H1 (cell line): ENCODE measurements at regions not wholly inside any gene's neighbourhood (a gene's known extent, or its start where the extent isn't known, plus 50 kb on each side); places are given as distances from the start of the nearest gene placed in this dataset.

Source experiments
- CTCF ChIA-PET: fragments of 300-600 bp; sonication (Branson Sonifier 250); formaldehyde crosslinking; loops from one replicate; lab custom pipeline; 2021; ENCODE audit not compliant: partially characterized antibody; lab: Charles Lee
- POLR2A ChIA-PET: fragments of 300-600 bp; sonication (Branson Sonifier 250); formaldehyde crosslinking; loops from one replicate; lab custom pipeline; 2021; ENCODE audit warnings: inconsistent platforms; ENCODE audit not compliant: partially characterized antibody; lab: Charles Lee
- DNase-seq, 2 experiments: peaks; one replicate each; pipeline versions ENCODE4 v3.0.0 to v3.0.0-alpha.2; 2010 to 2022; ENCODE audit warnings: low spot score in 2 of 2, low read depth in 1 of 2, mixed read lengths in 1 of 2
- FAIRE-seq: peaks from 2 replicates; lab custom pipeline; 2011; peaks lifted over from hg19 to GRCh38; lab: Jason Lieb, UNC
- H2AFZ ChIP-seq: 2 replicates; pipeline ENCODE4 v1.8.1; 2012; ENCODE audit warnings: low read length, inconsistent platforms
- H2AK5ac ChIP-seq: 2 replicates; pipeline ENCODE4 v1.6.1; 2013; ENCODE audit warnings: low read depth, low read length
- H2BK120ac ChIP-seq: replicated peaks from 2 replicates; pipeline ENCODE3; 2013; ENCODE audit warnings: low read depth, low read length, inconsistent platforms
- H2BK12ac ChIP-seq: 2 replicates; pipeline ENCODE4 v1.6.1; 2013; ENCODE audit warnings: low read depth, low read length
- H2BK15ac ChIP-seq: 2 replicates; pipeline ENCODE4 v1.6.1; 2013; ENCODE audit warnings: low read length
- H2BK20ac ChIP-seq: 2 replicates; pipeline ENCODE4 v1.6.1; 2013; ENCODE audit warnings: low read length
- H2BK5ac ChIP-seq: 2 replicates; pipeline ENCODE4 v1.6.1; 2013; ENCODE audit warnings: low read depth, low read length
- H3K14ac ChIP-seq: 2 replicates; pipeline ENCODE4 v1.6.1; 2013; ENCODE audit warnings: inconsistent platforms; ENCODE audit not compliant: insufficient read length
- H3K18ac ChIP-seq: 2 replicates; pipeline ENCODE4 v1.6.1; 2013; ENCODE audit warnings: low read length; ENCODE audit errors: extremely low read depth
- H3K23ac ChIP-seq: 2 replicates; pipeline ENCODE4 v1.6.1; 2013; ENCODE audit warnings: inconsistent platforms; ENCODE audit not compliant: insufficient read length
- H3K23me2 ChIP-seq: 2 replicates; pipeline ENCODE4 v1.6.1; 2013; ENCODE audit warnings: low read depth, low read length
- H3K27ac ChIP-seq: 2 replicates; pipeline ENCODE4 v1.6.1; 2011; ENCODE audit warnings: low read depth, low read length, inconsistent platforms
- H3K27me3 ChIP-seq, 4 experiments: replicated peaks in 1 of 4; 1 replicate in 1 of 4; 2 replicates in 3 of 4; pipeline versions ENCODE4 v1.6.1 to v1.8.1; 2011 to 2013; ENCODE audit warnings: low read length in 3 of 4, mild to moderate bottlenecking in 3 of 4, inconsistent platforms in 2 of 4, mixed read lengths in 2 of 4, moderate library complexity in 1 of 4; ENCODE audit not compliant: control insufficient read depth in 3 of 4, insufficient read depth in 3 of 4; ENCODE audit errors: extremely low read depth in 1 of 4
- H3K36me3 ChIP-seq, 4 experiments: 2 replicates each; pipeline versions ENCODE4 v1.6.1 to v1.8.1; 2011 to 2013; ENCODE audit warnings: mild to moderate bottlenecking in 4 of 4, low read length in 3 of 4, moderate library complexity in 2 of 4, control low read depth in 1 of 4, inconsistent platforms in 1 of 4; ENCODE audit not compliant: insufficient read depth in 4 of 4, control insufficient read depth in 2 of 4
- H3K4ac ChIP-seq: replicated peaks from 2 replicates; pipeline ENCODE3; 2013; ENCODE audit warnings: low read length, low read depth, mixed read lengths, inconsistent platforms; ENCODE audit not compliant: insufficient read length
- H3K4me1 ChIP-seq, 4 experiments: replicated peaks in 1 of 4; 1 replicate in 1 of 4; 2 replicates in 3 of 4; pipeline versions ENCODE4 v1.6.1 to v1.8.1; 2011 to 2013; ENCODE audit warnings: low read length in 3 of 4, inconsistent platforms in 2 of 4, mixed read lengths in 1 of 4; ENCODE audit not compliant: insufficient read depth in 4 of 4, control insufficient read depth in 3 of 4
- H3K4me2 ChIP-seq, 2 experiments: 2 replicates each; pipeline versions ENCODE4 v1.6.1 to v1.8.1; 2011 to 2013; ENCODE audit warnings: low read depth in 2 of 2, low read length in 2 of 2, control low read depth in 1 of 2, inconsistent platforms in 1 of 2, mild to moderate bottlenecking in 1 of 2; ENCODE audit not compliant: insufficient read depth in 1 of 2
- H3K4me3 ChIP-seq, 4 experiments: fragments of 200-600, 300-600 bp in 1 of 4; sonication (generic), shearing (Covaris generic), sonication (Bioruptor Twin) in 1 of 4; 2 replicates each; pipeline versions ENCODE4 v1.5.1 to v1.8.1; 2011 to 2016; ENCODE audit warnings: low read length in 4 of 4, low read depth in 3 of 4, control low read depth in 2 of 4, inconsistent platforms in 2 of 4, mild to moderate bottlenecking in 2 of 4, mixed read lengths in 1 of 4, moderate library complexity in 1 of 4; ENCODE audit not compliant: insufficient read depth in 2 of 4; ENCODE audit errors: extremely low read depth in 1 of 4
- H3K56ac ChIP-seq: replicated peaks from 2 replicates; pipeline ENCODE3; 2013; ENCODE audit warnings: low read depth, mild to moderate bottlenecking, mixed read lengths, low read length, inconsistent platforms; ENCODE audit not compliant: insufficient read length
- H3K79me1 ChIP-seq: 2 replicates; pipeline ENCODE4 v1.6.1; 2013; ENCODE audit warnings: low read depth, low read length, control low read depth
- H3K79me2 ChIP-seq, 2 experiments: 2 replicates each; pipeline versions ENCODE4 v1.6.1 to v1.8.1; 2012 to 2013; ENCODE audit warnings: low read length in 2 of 2, mild to moderate bottlenecking in 2 of 2, inconsistent platforms in 1 of 2; ENCODE audit not compliant: insufficient read depth in 2 of 2, control insufficient read depth in 1 of 2
- H3K9ac ChIP-seq, 4 experiments: replicated peaks in 1 of 4; 1 replicate in 1 of 4; 2 replicates in 3 of 4; pipeline versions ENCODE4 v1.6.1 to v1.8.1; 2011 to 2013; ENCODE audit warnings: low read depth in 3 of 4, low read length in 3 of 4, control low read depth in 2 of 4, mild to moderate bottlenecking in 2 of 4, moderate library complexity in 2 of 4, inconsistent platforms in 1 of 4; ENCODE audit errors: extremely low read depth in 1 of 4
- H3K9me3 ChIP-seq, 2 experiments: 2 replicates each; pipeline versions ENCODE4 v1.6.1 to v1.8.1; 2012 to 2013; ENCODE audit warnings: mild to moderate bottlenecking in 2 of 2, moderate library complexity in 2 of 2, control low read depth in 1 of 2, inconsistent platforms in 1 of 2, low read depth in 1 of 2, low read length in 1 of 2, mixed read lengths in 1 of 2; ENCODE audit not compliant: insufficient read depth in 2 of 2
- H4K20me1 ChIP-seq, 2 experiments: replicated peaks in 1 of 2; 2 replicates each; pipeline versions ENCODE3 to v1.8.1; 2011 to 2013; ENCODE audit warnings: inconsistent platforms in 2 of 2, low read length in 2 of 2, mild to moderate bottlenecking in 1 of 2; ENCODE audit not compliant: insufficient read depth in 2 of 2, control insufficient read depth in 1 of 2
- H4K5ac ChIP-seq: 2 replicates; pipeline ENCODE4 v1.6.1; 2013; ENCODE audit warnings: low read length, low read depth, mixed read lengths, inconsistent platforms; ENCODE audit not compliant: insufficient read length
- H4K8ac ChIP-seq: 2 replicates; pipeline ENCODE4 v1.8.0; 2013; ENCODE audit warnings: mild to moderate bottlenecking, moderate library complexity, low read length, inconsistent platforms; ENCODE audit not compliant: insufficient read depth; ENCODE audit errors: extremely low read depth
- H4K91ac ChIP-seq: replicated peaks from 2 replicates; pipeline ENCODE3; 2013; ENCODE audit warnings: low read length, mixed read lengths, inconsistent platforms; ENCODE audit not compliant: insufficient read length
- ASH2L ChIP-seq: fragments of 200-600, 300-600 bp; sonication (generic); IDR thresholded peaks from one replicate; pipeline ENCODE4 v1.7.1; 2017; ENCODE audit warnings: low read length
- BRCA1 ChIP-seq: IDR thresholded peaks from 2 replicates; pipeline ENCODE4 v1.6.1; 2012; ENCODE audit warnings: low read depth, low read length, improper control_type of control experiment
- CBX8 ChIP-seq: fragments of 300-800, 300-1000 bp; sonication (generic); IDR thresholded peaks from 2 replicates; pipeline ENCODE4 v1.7.1; 2016; ENCODE audit warnings: low read depth, low read length, borderline replicate concordance
- EZH2 ChIP-seq: fragments of 200-600 bp; sonication (generic); IDR thresholded peaks from 2 replicates; pipeline ENCODE4 v1.7.1; 2012; ENCODE audit warnings: low read depth, mild to moderate bottlenecking, moderate library complexity, low read length, inconsistent platforms; ENCODE audit not compliant: severe bottlenecking
- GTF2F1 ChIP-seq: IDR thresholded peaks from 2 replicates; pipeline ENCODE4 v1.6.1; 2012; ENCODE audit warnings: low read depth, low read length, improper control_type of control experiment, borderline replicate concordance
- HDAC2 ChIP-seq, 2 experiments: fragments of 300-600 bp in 1 of 2; sonication (generic) in 1 of 2; IDR thresholded peaks; 2 replicates each; pipeline ENCODE4 v1.6.1; 2011 to 2012; ENCODE audit warnings: low read depth in 2 of 2, low read length in 2 of 2, mild to moderate bottlenecking in 2 of 2, moderate library complexity in 2 of 2, borderline replicate concordance in 1 of 2, inconsistent platforms in 1 of 2
- KDM1A ChIP-seq: fragments of 200-600, 300-600 bp; sonication (generic); IDR thresholded peaks from 2 replicates; pipeline ENCODE4 v1.7.1; 2016; ENCODE audit warnings: mild to moderate bottlenecking, low read length, borderline replicate concordance
- KDM4A ChIP-seq: IDR thresholded peaks from one replicate; pipeline ENCODE4 v1.7.1; 2012; ENCODE audit warnings: low read depth, mild to moderate bottlenecking, moderate library complexity, low read length, inconsistent platforms; ENCODE audit not compliant: severe bottlenecking
- MAFK ChIP-seq: IDR thresholded peaks from 2 replicates; pipeline ENCODE4 v1.6.1; 2012; ENCODE audit warnings: low read depth, mild to moderate bottlenecking, improper control_type of control experiment, low read length
- POU5F1 ChIP-seq: IDR thresholded peaks from 2 replicates; pipeline ENCODE4 v1.6.1; 2011; ENCODE audit warnings: low read depth, mild to moderate bottlenecking, low read length, moderate library complexity
- TAF7 ChIP-seq: optimal IDR thresholded peaks from 2 replicates; pipeline ENCODE3; 2011; ENCODE audit warnings: low read depth, mild to moderate bottlenecking, inconsistent platforms, low read length, moderate library complexity, borderline replicate concordance
- TEAD4 ChIP-seq: IDR thresholded peaks from 2 replicates; pipeline ENCODE4 v1.6.1; 2012; ENCODE audit warnings: low read depth, low read length, inconsistent platforms, mixed read lengths
- WGBS, 2 experiments: shearing (Covaris generic) in 1 of 2; methylation state at CpG; one replicate each; pipeline versions ENCODE4 v1.1.6 to v1.1.7; 2013 to 2015; ENCODE audit warnings: low lambda C conversion rate in 2 of 2, mixed read lengths in 2 of 2, inconsistent platforms in 1 of 2, low coverage in 1 of 2, missing lambda C conversion rate in 1 of 2; ENCODE audit not compliant: insufficient replicate concordance in 2 of 2, insufficient coverage in 1 of 2, insufficient read length in 1 of 2; ENCODE audit errors: extremely low coverage in 1 of 2, missing lambda C conversion rate in 1 of 2; 5-methylcytosine and 5-hydroxymethylcytosine counted together

DNA sequence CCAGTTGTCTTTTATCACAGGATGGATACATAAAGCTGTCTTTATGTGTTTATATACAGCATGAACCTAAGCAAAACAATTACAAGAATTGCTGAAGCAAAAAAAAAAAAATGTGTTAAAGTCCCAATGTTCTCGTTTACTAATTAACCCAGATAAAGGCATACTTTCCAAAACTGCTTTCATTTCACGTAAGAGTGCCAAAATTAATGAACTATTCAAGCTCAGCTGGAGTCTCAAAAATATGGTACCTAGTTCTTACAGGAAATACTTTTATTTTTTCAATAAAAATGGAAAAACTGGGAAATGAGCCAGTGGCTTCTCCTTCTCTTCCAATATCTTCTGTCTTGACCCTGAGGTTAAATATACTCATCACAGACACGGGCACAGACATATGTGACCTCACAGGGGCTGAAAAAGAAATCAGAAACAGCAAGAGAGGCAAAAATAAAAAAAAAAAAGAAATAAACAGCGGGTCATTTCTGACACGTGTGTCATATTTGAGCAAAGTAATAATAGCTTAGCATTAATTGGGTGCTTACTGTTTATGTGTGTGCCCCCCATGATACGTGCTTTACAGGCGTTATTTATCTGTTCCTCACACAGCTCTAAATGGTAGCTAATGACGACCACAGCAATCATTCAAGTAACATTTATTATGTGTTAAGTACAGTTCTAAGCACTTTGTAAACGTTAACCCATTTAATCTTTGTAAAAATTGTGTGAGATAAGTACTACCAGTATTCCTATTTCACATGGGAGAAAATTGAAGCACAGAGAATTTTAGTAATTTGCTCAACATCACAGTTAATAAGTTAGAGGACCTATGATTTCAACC is 158.0 kb upstream of the MMADHC start:
- Histone ChIP-seq H3K9me3 (no peaks in the 10 kb centered on the region), H3K9ac (no peak overlapping the region), H4K91ac (no peak overlapping the region), H2BK5ac (no peak overlapping the region), H3K14ac (no peak overlapping the region), H3K27me3 (no peaks in the 10 kb centered on the region), H2BK20ac (no peak overlapping the region), H3K4ac (no peak overlapping the region), H3K23me2 (no peaks in the 10 kb centered on the region), H4K5ac (no peak overlapping the region), H2AFZ (no peak overlapping the region), H3K4me1 (peaks cover 0 to 4% (median 0%) of the 10 kb centered on the region in 4 experiments; a peak in 1 of 7 replicates), H3K23ac (no peak overlapping the region), H2AK5ac (no peak overlapping the region), H3K36me3 (no peaks in the 10 kb centered on the region), H3K4me2 (no peak overlapping the region), H2BK15ac (no peak overlapping the region), H3K4me3 (no peak overlapping the region), H3K56ac (no peak overlapping the region), H4K8ac (no peak overlapping the region), H3K79me1 (no peaks in the 10 kb centered on the region), H3K18ac (no peak overlapping the region), H3K27ac (no peak overlapping the region), H3K79me2 (no peaks in the 10 kb centered on the region), H2BK120ac (no peak overlapping the region), H2BK12ac (no peak overlapping the region), H4K20me1 (no peaks in the 10 kb centered on the region)
- WGBS, 2 experiments = 89% methylated on average over 8 of the region's 9 CpGs; no CpG with 5 or more reads in 1 of the 2 experiments
- ChIA-PET CTCF (interaction anchor here (0.7 to 1.3 kb wide), 2 partner anchors 29 to 42 kb away, joined by 3 to 5 read pairs; no protein-coding TSS in a partner anchor), POLR2A (no interaction called here)
- FAIRE-seq = no peak
- DNase-seq = no peak
- no peak for TF ChIP-seq GTF2F1
- TF ChIP-seq MAFK = no peak
- TF ChIP-seq BRCA1 = no peak
- no peak for TF ChIP-seq EZH2
- TF ChIP-seq TAF7 = no peak
- no peak for TF ChIP-seq CBX8
- no peak for TF ChIP-seq POU5F1
- TF ChIP-seq HDAC2 (IDR thresholded peaks at IDR 0.05; ENCODE audit: borderline replicate concordance in 1 of 2, low read depth in 2 of 2, low read length in 2 of 2) = no peak
- TF ChIP-seq KDM1A = no peak
- no peak for TF ChIP-seq ASH2L
- no peak for TF ChIP-seq KDM4A
- TF ChIP-seq TEAD4 = no peak
